GM21381 (cell line): ENCODE measurements at regions not wholly inside any gene's neighbourhood (a gene's known extent, or its start where the extent isn't known, plus 50 kb on each side); places are given as distances from the start of the nearest gene placed in this dataset.
"Not testable (repeated sequence)": the region's sequence is repeated elsewhere in the genome, so short reads cannot be mapped to it uniquely, and the experiment has no call there.

ENCODE experiments used
- ATAC-seq: cut with Tn5 transposase; IDR thresholded peaks from one replicate; pipeline ENCODE4 v1.9.1; 2021; ENCODE audit warnings: mild to moderate bottlenecking, moderate library complexity; ENCODE audit not compliant: unreplicated experiment

DNA sequence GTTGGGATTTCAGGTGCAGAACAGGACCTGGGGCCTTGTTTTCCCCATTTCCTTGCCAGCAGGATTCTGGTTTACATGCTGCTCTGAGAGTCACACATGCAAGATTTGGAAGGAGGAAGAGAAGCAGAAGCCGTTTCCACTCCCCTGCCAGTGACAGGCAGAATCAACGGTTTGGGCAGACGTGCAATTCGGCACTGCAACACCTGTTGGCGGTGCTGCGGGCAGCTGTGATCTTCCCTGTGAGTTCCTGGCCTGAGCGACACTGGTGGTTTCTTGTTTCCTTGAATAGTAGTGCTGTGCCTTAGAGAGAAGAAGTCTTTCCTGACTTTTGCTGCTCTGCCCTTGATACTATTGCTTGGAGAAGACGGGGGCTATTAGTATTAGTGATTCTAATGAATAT, 1126.2 kb downstream of the TYW1 start:
- no peak for ATAC-seq

DNA sequence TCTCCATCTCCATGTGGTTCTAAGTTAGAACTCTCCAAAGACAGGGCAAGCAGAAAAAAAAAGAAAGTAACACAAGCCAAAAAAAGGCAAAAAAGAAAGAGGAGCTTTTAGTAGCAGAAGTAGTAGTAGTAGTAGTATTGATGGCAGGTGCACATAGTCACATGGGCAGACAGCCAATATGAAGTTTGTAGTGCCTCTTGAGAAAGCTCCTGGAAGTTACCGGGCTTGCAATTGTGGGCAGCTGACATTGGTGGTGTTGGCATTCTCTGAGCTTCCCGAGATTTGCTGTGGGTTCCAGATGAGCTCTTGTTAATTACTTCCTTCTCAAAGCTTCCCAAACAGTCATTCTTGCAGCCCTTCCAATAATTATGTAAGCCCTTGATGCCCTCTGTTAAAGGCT, 1128.5 kb downstream of the TYW1 start:
- no peak for ATAC-seq

DNA sequence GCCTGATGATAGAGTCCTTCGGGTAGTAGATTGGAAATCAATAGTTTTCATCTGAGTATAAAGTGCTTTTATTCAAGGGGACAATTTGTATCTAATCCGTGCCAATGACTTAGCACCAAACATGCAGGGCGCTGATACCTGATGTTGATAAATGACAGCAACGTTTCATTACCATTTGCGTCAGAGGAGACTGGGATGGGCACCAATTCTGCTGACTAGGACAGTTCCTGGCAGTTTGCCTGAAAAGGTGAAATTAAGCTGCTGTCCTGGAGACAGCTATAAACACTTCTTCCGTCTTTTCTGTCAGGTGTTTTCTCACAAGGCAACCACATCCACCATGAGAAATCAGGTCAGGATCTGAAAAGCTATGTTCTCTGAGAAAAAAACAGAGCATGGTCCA, 1136.4 kb downstream of the TYW1 start:
- ATAC-seq: no peak

- no peak for ATAC-seq
These were observed 1146.7 kb downstream of the TYW1 start for GRCh38 chr7:68143345-68143744.

GRCh38 chr7:68146983-68147382, 1150.3 kb downstream of the TYW1 start:
- no peak for ATAC-seq

- no peak for ATAC-seq
These were observed 1151.1 kb downstream of the TYW1 start for GRCh38 chr7:68147614-68148238.

DNA sequence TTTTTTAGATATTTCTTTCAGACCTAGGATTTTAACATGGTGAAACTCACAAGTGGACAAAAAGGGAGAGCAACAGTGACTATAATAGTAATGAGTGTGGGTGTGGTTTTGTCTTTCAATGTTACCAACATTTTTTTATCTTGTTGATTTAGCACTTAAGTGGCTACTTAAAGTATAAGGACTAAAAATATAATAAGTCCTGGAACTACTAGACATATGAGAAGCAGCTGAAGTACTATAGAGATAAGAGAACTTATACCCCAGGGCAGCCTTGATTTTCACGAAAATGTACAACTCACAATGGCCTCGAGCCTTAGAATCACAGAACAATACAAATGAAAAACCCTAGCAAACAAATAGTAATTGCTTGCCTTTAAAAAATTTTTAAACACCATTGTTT, 1151.8 kb downstream of the TYW1 start:
- ATAC-seq: no peak

DNA sequence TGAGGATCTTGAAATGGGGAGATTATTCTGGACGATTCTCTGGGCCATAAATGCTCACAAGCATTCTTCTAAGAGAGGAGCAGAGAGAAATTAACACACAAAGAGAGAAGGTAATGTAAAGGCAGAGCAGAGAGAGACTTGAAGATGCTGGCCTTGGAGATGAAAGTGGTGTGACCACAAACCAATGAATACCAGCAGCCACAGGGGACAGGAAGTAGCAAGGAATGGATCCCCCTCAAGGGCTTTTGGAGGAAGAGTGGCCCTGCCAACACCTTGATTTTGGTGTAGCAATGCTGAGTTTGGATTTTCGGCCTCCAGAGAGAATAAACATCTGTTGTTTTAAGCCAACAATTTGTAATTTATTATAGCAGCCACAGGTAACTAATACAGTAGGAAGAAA, 1155.6 kb downstream of the TYW1 start:
- no peak for ATAC-seq

DNA sequence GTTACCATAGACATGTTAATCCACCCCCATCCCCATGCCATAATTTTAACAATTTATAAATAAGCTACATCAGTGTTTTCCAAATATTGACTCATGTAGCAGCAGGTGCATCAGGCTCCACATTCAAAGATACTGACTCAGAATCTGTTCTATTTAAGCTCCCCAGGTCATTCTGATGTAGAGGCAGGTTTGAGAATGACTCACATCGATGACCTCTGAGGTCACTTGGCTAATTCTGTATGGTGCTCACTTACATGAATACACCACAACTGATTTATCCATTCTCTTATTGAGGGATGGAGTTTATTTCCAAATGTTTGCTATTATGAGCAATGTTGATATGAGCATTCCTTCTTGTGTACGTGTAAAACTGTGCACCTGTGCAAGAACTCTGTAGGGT, 1159.0 kb downstream of the TYW1 start:
- no peak for ATAC-seq

DNA sequence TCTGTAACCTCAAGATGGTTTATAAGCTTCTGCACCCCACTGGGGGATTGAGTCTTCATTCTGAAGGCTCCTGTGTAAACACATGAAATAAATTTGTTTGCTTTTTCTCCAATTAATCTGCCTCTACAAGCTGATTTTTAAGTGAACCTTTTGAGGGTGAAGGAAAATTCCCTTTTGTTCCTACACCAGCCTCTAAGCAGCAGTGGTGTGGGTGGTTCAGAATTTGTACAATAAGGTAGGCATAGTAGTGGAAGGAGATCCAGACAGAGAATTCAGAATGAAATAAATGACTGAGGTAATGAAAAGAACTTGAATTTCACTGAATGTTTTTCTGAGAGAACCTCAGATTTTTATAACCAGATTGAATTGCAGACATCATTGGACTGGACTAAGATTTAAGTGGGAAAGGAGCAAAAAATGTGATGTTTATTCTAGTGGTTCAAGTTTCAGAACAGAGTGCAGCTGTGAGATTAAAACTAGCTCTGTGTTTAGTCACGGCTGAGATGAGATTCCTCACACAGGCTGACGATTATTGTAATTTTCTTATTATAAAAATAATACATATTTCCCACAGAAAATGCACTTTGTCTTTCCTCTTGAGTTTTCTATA, 1162.2 kb downstream of the TYW1 start:
- no peak for ATAC-seq

- no peak for ATAC-seq
These were observed 1166.1 kb downstream of the TYW1 start for GRCh38 chr7:68162712-68163111.

GRCh38 chr7:68166525-68166924, 1169.9 kb downstream of the TYW1 start:
- no peak for ATAC-seq

- ATAC-seq: no peak
These were observed 1176.9 kb downstream of the TYW1 start for GRCh38 chr7:68173513-68173912.

- no peak for ATAC-seq
These were observed 1180.3 kb downstream of the TYW1 start for GRCh38 chr7:68176974-68177373.

DNA sequence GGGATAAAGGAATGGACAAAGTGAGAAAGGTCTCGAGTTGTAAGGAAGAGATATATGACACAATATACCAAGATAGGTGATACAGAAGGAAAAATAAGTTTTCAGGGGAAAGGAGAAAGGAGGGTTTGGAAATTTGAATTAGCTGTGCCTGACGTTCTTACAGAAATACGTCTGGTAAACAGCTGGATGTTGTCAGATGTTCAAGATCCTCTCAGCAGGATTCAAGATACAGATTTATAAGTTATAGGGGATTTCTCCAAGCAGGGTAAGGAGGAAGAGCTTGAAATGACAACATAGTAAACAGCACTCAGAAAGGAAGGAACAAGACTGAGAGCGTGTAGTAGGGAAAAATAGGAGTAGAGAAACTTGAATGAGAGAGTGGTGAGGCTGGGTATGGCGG, 1184.1 kb downstream of the TYW1 start:
- no peak for ATAC-seq

GRCh38 chr7:68183176-68183575, 1186.5 kb downstream of the TYW1 start:
- ATAC-seq: no peak

GRCh38 chr7:68185631-68186456, 1189.2 kb downstream of the TYW1 start:
- ATAC-seq: no peak

DNA sequence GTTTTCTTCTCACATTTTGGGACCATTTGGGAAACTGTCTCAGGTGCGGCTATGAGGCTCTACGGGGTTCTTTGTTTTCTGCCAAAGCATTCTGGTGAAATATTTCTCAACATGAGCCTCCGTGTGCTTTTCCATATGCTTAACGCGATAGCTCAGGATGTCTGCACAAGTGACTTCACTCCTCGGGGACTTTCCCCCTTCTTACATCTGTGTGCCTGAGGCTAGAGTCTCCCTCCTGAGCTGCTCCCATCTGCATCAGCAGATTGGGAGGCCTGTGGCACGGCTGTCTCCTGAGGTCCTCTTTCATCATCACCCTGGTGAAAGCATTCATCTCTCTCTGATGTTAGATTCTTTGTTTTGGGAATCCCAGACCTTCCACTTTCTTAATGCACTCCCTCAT, 1190.9 kb downstream of the TYW1 start:
- ATAC-seq: no peak

- no peak for ATAC-seq
These were observed 1196.3 kb downstream of the TYW1 start for GRCh38 chr7:68192941-68193340.

DNA sequence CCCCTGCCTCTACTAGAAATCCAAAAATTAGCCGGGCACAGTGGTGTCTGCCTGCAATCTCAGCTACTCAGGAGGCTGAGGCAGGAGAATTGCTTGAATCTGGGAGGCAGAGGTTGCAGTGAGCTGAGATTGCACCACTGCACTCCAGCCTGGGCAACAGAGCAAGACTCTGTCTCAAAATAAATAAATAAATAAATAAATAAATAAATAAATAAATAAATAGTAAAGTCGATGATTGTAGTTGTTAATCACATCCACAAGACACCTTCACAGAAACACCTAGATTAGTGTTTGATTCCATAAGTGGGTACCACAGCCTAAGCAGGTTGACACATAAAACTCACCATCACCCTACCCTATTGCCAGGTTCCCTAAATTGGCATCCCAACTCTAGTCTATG, 1199.0 kb downstream of the TYW1 start:
- not testable (repeated sequence) for ATAC-seq

DNA sequence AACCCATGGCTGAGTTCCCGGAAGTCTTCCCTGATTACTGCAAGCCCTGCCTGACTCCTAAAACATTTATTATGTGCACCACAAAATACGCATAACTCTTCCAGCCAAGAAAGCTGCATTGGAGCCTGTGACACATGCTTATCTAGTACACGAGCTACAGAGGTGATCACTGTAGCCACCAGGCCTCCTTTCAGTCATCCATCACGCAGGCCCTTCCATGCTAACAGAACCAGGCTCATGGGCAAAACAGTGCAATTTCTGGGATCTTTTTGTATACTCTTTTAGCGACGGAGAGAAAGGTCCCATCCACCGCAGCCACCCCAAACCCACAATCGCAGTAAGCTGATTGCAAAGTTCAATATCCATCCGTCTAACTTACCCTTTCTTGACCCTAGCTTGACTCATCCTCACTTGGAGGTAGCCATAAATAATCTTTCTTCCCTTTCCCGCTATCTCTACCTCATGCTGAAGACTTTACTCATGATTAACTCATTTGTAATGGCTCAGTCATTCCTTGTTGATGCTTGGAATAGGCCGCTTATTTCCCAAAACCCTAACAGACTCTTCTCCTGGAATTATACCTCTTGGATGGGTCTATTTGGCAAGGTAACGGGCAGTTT, 1203.5 kb downstream of the TYW1 start:
- ATAC-seq: no peak

GRCh38 chr7:68203251-68203650, 1206.6 kb downstream of the TYW1 start:
- ATAC-seq: no peak
